GM12878 (cell line): ENCODE measurements at regions not wholly inside any gene's neighbourhood (a gene's known extent, or its start where the extent isn't known, plus 50 kb on each side); places are given as distances from the start of the nearest gene placed in this dataset.

Source experiments
- ATAC-seq: fragments of 200-7000 bp; cut with Tn5 transposase; 3 replicates; pipeline ENCODE4 v1.9.1; 2020; ENCODE audit warnings: mild to moderate bottlenecking, moderate library complexity
- BruUV-seq: library from RNA; stranded (reverse); fragments of 400-500 nt; replicated peaks from 2 replicates; lab custom pipeline; 2021; lab: Mats Ljungman, UMichigan
- CTCF ChIA-PET: fragments of 300-600 bp; sonication (Branson Sonifier 250); formaldehyde crosslinking; extraction: SDS; loops from one replicate; lab custom pipeline; 2021; ENCODE audit warnings: inconsistent platforms; lab: Yijun Ruan, JAX
- POLR2A ChIA-PET: fragments of 350-600 bp; formaldehyde crosslinking; extraction: SDS; loops from one replicate; lab custom pipeline; 2021; ENCODE audit warnings: inconsistent platforms; lab: Charles Lee
- RAD21 ChIA-PET: fragments of 300-600 bp; sonication (Branson Sonifier 250); formaldehyde crosslinking; loops from one replicate; lab custom pipeline; 2023; ENCODE audit warnings: antibody characterized with exemption; ENCODE audit not compliant: unreplicated experiment; lab: Charles Lee
- SMC1A ChIA-PET: fragments of 300-600 bp; sonication (Branson Sonifier 250); formaldehyde crosslinking; loops from one replicate; lab custom pipeline; 2023; ENCODE audit not compliant: unreplicated experiment, uncharacterized antibody; lab: Charles Lee
- DNase-seq: peaks from one replicate; pipeline ENCODE4 v3.0.0-alpha.2; 2011; ENCODE audit warnings: low read depth, low spot score
- FAIRE-seq: peaks from 3 replicates; lab custom pipeline; 2011; peaks lifted over from hg19 to GRCh38; lab: Jason Lieb, UNC
- H2AFZ ChIP-seq: 2 replicates; pipeline ENCODE4 v1.6.0; 2011; ENCODE audit warnings: low read depth, low read length, control low read depth; ENCODE audit not compliant: control insufficient read depth
- H3K27ac ChIP-seq: 2 replicates; pipeline ENCODE4 v1.5.1; 2011; ENCODE audit warnings: control low read depth; ENCODE audit not compliant: control insufficient read depth, insufficient read depth
- H3K27me3 ChIP-seq, 2 experiments: replicated peaks in 1 of 2; 2 replicates each; pipeline versions ENCODE4 v1.6.0 to v1.6.1; 2011; ENCODE audit warnings: low read length in 1 of 2; ENCODE audit not compliant: control insufficient read depth in 2 of 2, insufficient read depth in 2 of 2
- H3K36me3 ChIP-seq, 2 experiments: 2 replicates each; pipeline ENCODE4 v1.5.1; 2011; ENCODE audit warnings: low read length in 1 of 2; ENCODE audit not compliant: control insufficient read depth in 2 of 2, insufficient read depth in 2 of 2
- H3K4me1 ChIP-seq: 2 replicates; pipeline ENCODE4 v1.6.1; 2011; ENCODE audit warnings: mild to moderate bottlenecking, low read length, moderate library complexity, mixed read lengths; ENCODE audit not compliant: control insufficient read depth, insufficient read depth
- H3K4me2 ChIP-seq: 2 replicates; pipeline ENCODE4 v1.6.0; 2011; ENCODE audit warnings: control low read depth; ENCODE audit not compliant: control insufficient read depth, insufficient read depth
- H3K4me3 ChIP-seq: fragments of 200-600 bp; sonication (generic); 2 replicates; pipeline ENCODE4 v1.5.1; 2016
- H3K79me2 ChIP-seq: 2 replicates; pipeline ENCODE4 v1.6.0; 2011; ENCODE audit warnings: low read length; ENCODE audit not compliant: control insufficient read depth, insufficient read depth
- H3K9ac ChIP-seq: 2 replicates; pipeline ENCODE4 v1.8.0; 2011; ENCODE audit warnings: low read length, control low read depth, mixed read lengths; ENCODE audit not compliant: control insufficient read depth, insufficient read depth
- H3K9me3 ChIP-seq: replicated peaks from 3 replicates; pipeline ENCODE4 v1.5.1; 2011; ENCODE audit warnings: mild to moderate bottlenecking, low read length; ENCODE audit not compliant: control insufficient read depth, insufficient read depth
- H4K20me1 ChIP-seq: 2 replicates; pipeline ENCODE4 v1.6.0; 2011; ENCODE audit not compliant: control insufficient read depth, insufficient read depth
- BRCA1 ChIP-seq: IDR thresholded peaks from 2 replicates; pipeline ENCODE4 v1.6.1; 2011; ENCODE audit warnings: low read depth, low read length, improper control_type of control experiment
- EED ChIP-seq: sonication (generic); IDR thresholded peaks from 2 replicates; pipeline ENCODE4 v1.6.1; 2016; ENCODE audit warnings: antibody characterized with exemption, low read depth
- ETV6 ChIP-seq, 2 experiments: fragments of 450-650 bp in 1 of 2; IDR thresholded peaks in 1 of 2; conservative IDR thresholded peaks in 1 of 2; 2 replicates each; pipeline ENCODE4 v1.6.1; 2014; ENCODE audit warnings: antibody characterized with exemption in 1 of 2, borderline replicate concordance in 1 of 2, low read depth in 1 of 2, mild to moderate bottlenecking in 1 of 2, moderate library complexity in 1 of 2
- FOS ChIP-seq: IDR thresholded peaks from 3 replicates; pipeline ENCODE4 v1.6.1; 2011; ENCODE audit warnings: borderline replicate concordance; ENCODE audit not compliant: insufficient read length; ENCODE audit errors: extremely low read depth
- MYC ChIP-seq: IDR thresholded peaks from 2 replicates; pipeline ENCODE4 v1.6.1; 2011; ENCODE audit warnings: mild to moderate bottlenecking, low read length, moderate library complexity, inconsistent platforms; ENCODE audit not compliant: insufficient read depth, insufficient replicate concordance, insufficient read length, severe bottlenecking
- NBN ChIP-seq: fragments of 450-650 bp; IDR thresholded peaks from 2 replicates; pipeline ENCODE4 v1.6.1; 2016
- NFYA ChIP-seq: IDR thresholded peaks from 2 replicates; pipeline ENCODE4 v1.6.1; 2011; ENCODE audit warnings: low read depth, mild to moderate bottlenecking, low read length, improper control_type of control experiment, borderline replicate concordance
- PKNOX1 ChIP-seq: fragments of 450-650 bp; IDR thresholded peaks from 2 replicates; pipeline ENCODE4 v1.6.1; 2016; ENCODE audit warnings: mild to moderate bottlenecking
- RBBP5 ChIP-seq: fragments of 200-600 bp; sonication (generic); conservative IDR thresholded peaks from 2 replicates; pipeline ENCODE4 v1.6.1; 2016
- SMC3 ChIP-seq: IDR thresholded peaks from 2 replicates; pipeline ENCODE4 v1.6.1; 2011; ENCODE audit warnings: low read length, improper control_type of control experiment, borderline replicate concordance
- SRF ChIP-seq, 2 experiments: IDR thresholded peaks; 2 replicates each; pipeline ENCODE4 v1.6.1; 2011; ENCODE audit warnings: low read depth in 2 of 2, low read length in 2 of 2, mild to moderate bottlenecking in 1 of 2, moderate library complexity in 1 of 2
- ZNF217 ChIP-seq: fragments of 450-650 bp; IDR thresholded peaks from 2 replicates; pipeline ENCODE4 v1.6.1; 2017; ENCODE audit warnings: antibody characterized with exemption, mild to moderate bottlenecking
- ZNF24 ChIP-seq: fragments of 450-650 bp; IDR thresholded peaks from 2 replicates; pipeline ENCODE4 v1.6.1; 2017; ENCODE audit warnings: antibody characterized with exemption, mild to moderate bottlenecking
- ZNF592 ChIP-seq: fragments of 450-650 bp; IDR thresholded peaks from 2 replicates; pipeline ENCODE4 v1.6.1; 2017; ENCODE audit warnings: mild to moderate bottlenecking, moderate library complexity
- WGBS: methylation state at CpG from one replicate; pipeline ENCODE4 v1.1.6; 2016; ENCODE audit warnings: low lambda C conversion rate; ENCODE audit not compliant: insufficient replicate concordance, insufficient coverage; ENCODE audit errors: missing lambda C conversion rate; 5-methylcytosine and 5-hydroxymethylcytosine counted together
- in situ Hi-C: fragments of 300-500 bp; cut with MboI; formaldehyde crosslinking; loops from 9 replicates; pipeline ENCODE4 v1.14.3; 2018; ENCODE audit warnings: mixed read lengths
- intact Hi-C: fragments of 100-400 bp; cut with micrococcal nuclease; formaldehyde crosslinking; loops from one replicate; pipeline ENCODE4 v1.14.2; 2022; ENCODE audit not compliant: unreplicated experiment

DNA sequence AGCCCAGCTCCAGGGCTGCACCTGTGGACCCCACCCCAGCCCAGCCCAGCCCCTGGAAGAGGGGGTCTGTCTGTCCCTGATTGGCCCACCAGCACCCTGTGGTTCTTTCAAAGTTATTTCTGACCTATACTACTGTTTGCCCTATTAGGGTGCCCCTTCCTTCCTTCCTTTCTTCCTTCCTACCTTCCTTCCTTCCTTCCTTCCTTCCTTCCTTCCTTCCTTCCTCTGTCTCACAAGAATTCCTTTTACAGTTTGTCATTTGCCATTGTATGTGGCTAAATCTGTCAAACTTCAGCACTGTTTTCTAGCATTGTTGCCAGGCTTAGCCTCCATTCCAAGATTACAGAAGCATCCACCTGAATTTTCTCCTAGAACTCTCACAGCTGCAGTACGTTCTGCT, 66.9 kb downstream of the KLF15 start:
- peaks cover 3 to 13% of the 10 kb centered on the region in 2 experiments for H3K27me3 ChIP-seq
- no peak for TF ChIP-seq ZNF592
- TF ChIP-seq ZNF24, result no peak
- no peak for TF ChIP-seq EED
- no peaks in the 10 kb centered on the region for H3K9me3 ChIP-seq
- no peak overlapping the region for H2AFZ ChIP-seq
- no peak for DNase-seq
- SMC1A ChIA-PET, result no interaction called here
- no peak overlapping the region for H3K9ac ChIP-seq
- no peaks in the 10 kb centered on the region for H4K20me1 ChIP-seq
- RAD21 ChIA-PET, result no interaction called here
- FAIRE-seq, result no peak
- POLR2A ChIA-PET, result no interaction called here
- no peaks in the 10 kb centered on the region for H3K36me3 ChIP-seq
- no TSS peak for BruUV-seq
- H3K4me2 ChIP-seq, result no peak overlapping the region
- no peak overlapping the region for H3K4me3 ChIP-seq
- ATAC-seq, result no peak
- 0% methylated on average over 1 of the region's 1 CpG for WGBS
- no peaks in the 10 kb centered on the region for H3K79me2 ChIP-seq
- H3K4me1 ChIP-seq, result no peaks in the 10 kb centered on the region
- intact Hi-C loops (no loop called here), in situ Hi-C loops (loop anchor here (25.0 kb wide), 1 partner anchor 97 kb away; the partner anchor contains the start of gene CFAP100)
- no peak overlapping the region for H3K27ac ChIP-seq
- CTCF ChIA-PET, result no interaction called here

DNA sequence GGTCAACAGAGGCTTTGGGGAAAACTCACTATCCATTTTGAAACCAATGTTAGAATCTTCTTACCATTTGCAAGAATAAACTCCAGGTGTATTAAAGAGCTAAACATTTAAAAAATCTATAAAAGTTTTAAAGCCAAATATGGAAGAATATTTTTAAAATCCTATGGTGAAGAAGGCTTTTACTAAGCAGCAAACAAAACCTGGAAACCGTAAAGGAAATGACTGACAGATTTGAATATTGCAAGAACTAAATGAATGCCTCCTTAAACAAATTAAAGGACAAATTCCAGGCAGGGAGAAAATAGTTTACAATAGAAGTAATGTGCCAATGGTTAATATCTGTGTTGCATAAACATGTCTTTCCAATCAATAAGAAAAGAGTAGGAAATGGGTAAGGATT, 68.1 kb downstream of the KLF15 start:
- no TSS peak for BruUV-seq
- FAIRE-seq, result no peak
- Histone ChIP-seq H3K9ac (no peak overlapping the region), H3K4me1 (no peaks in the 10 kb centered on the region), H4K20me1 (no peaks in the 10 kb centered on the region), H3K36me3 (no peaks in the 10 kb centered on the region), H3K4me2 (no peak overlapping the region), H3K27me3 (peaks cover 3 to 13% of the 10 kb centered on the region in 2 experiments), H3K4me3 (no peak overlapping the region), H3K79me2 (no peaks in the 10 kb centered on the region), H3K9me3 (no peaks in the 10 kb centered on the region), H2AFZ (no peak overlapping the region), H3K27ac (no peak overlapping the region)
- RAD21 ChIA-PET, result no interaction called here
- ATAC-seq, result no peak
- 0% methylated on average over 1 of the region's 1 CpG for whole genome bisulfite sequencing
- intact Hi-C loops, result no loop called here
- POLR2A ChIA-PET, result no interaction called here
- CTCF ChIA-PET, result no interaction called here
- DNase-seq, result no peak
- SMC1A ChIA-PET, result no interaction called here
- in situ Hi-C loops, result loop anchor here (25.0 kb wide), 1 partner anchor 98 kb away; the partner anchor contains the start of gene CFAP100
- TF ChIP-seq BRCA1 (no peak), NBN (no peak), ETV6 (conservative IDR thresholded peaks at IDR 0.05 in 1 of 2, IDR thresholded peaks at IDR 0.05 in 1 of 2; ENCODE audit: borderline replicate concordance in 1 of 2, low read depth in 1 of 2) (no peak), NFYA (no peak), SMC3 (no peak), PKNOX1 (no peak), SRF (IDR thresholded peaks at IDR 0.05; ENCODE audit: low read depth in 2 of 2, low read length in 2 of 2) (no peak), ZNF217 (no peak), MYC (no peak), RBBP5 (no peak), FOS (no peak)
